Fibroblast of mammary gland (primary cell): ENCODE measurements at regions not wholly inside any gene's neighbourhood (a gene's known extent, or its start where the extent isn't known, plus 50 kb on each side); places are given as distances from the start of the nearest gene placed in this dataset.

Experiments used
- DNase-seq: peaks from one replicate; pipeline ENCODE4 v3.0.0-alpha.2; 2010; ENCODE audit warnings: low read depth
- H3K4me3 ChIP-seq: 2 replicates; pipeline ENCODE4 v1.5.1; 2011; ENCODE audit warnings: low read depth, mild to moderate bottlenecking, low read length, moderate library complexity; ENCODE audit not compliant: control insufficient read depth
- CTCF ChIP-seq: conservative IDR thresholded peaks from 2 replicates; pipeline ENCODE4 v1.5.1; 2011; ENCODE audit warnings: low read depth, low read length, inconsistent platforms; ENCODE audit not compliant: control insufficient read depth, insufficient read depth

GRCh38 chr10:123538401-123539320 is 127.5 kb upstream of the GPR26 start:
- no peak for TF ChIP-seq CTCF
- H3K4me3 ChIP-seq = no peak overlapping the region
- no peak for DNase-seq

- DNase-seq = no peak
- no peak for TF ChIP-seq CTCF
- H3K4me3 ChIP-seq = no peak overlapping the region
These were observed 121.2 kb upstream of the GPR26 start for GRCh38 chr10:123544986-123545385.

GRCh38 chr10:123548770-123549169 is 117.4 kb upstream of the GPR26 start:
- DNase-seq = no peak
- no peak overlapping the region for H3K4me3 ChIP-seq
- no peak for TF ChIP-seq CTCF

- H3K4me3 ChIP-seq = no peak overlapping the region
- TF ChIP-seq CTCF = no peak
- no peak for DNase-seq
These were observed 116.2 kb upstream of the GPR26 start for GRCh38 chr10:123549761-123550454.

- no peak for DNase-seq
- H3K4me3 ChIP-seq = no peak overlapping the region
- TF ChIP-seq CTCF = no peak
These were observed 115.5 kb upstream of the GPR26 start for GRCh38 chr10:123550675-123551096.

GRCh38 chr10:123551259-123551658 is 114.9 kb upstream of the GPR26 start:
- no peak for DNase-seq
- TF ChIP-seq CTCF = no peak
- H3K4me3 ChIP-seq = no peak overlapping the region
